GM21423 (cell line): ENCODE measurements at regions not wholly inside any gene's neighbourhood (a gene's known extent, or its start where the extent isn't known, plus 50 kb on each side); places are given as distances from the start of the nearest gene placed in this dataset.

Source experiments
- ATAC-seq: cut with Tn5 transposase; IDR thresholded peaks from one replicate; pipeline ENCODE4 v1.9.1; 2021; ENCODE audit warnings: mild to moderate bottlenecking, moderate library complexity; ENCODE audit not compliant: unreplicated experiment

GRCh38 chr7:21028186-21028585, 241.5 kb upstream of the SP8 start:
- ATAC-seq, result no peak

GRCh38 chr7:21028599-21028998, 241.9 kb upstream of the SP8 start:
- no peak for ATAC-seq

- no peak for ATAC-seq
These were observed 242.3 kb upstream of the SP8 start for GRCh38 chr7:21029006-21029405.

- no peak for ATAC-seq
These were observed 243.7 kb upstream of the SP8 start for GRCh38 chr7:21030237-21030871.

GRCh38 chr7:21041252-21041651, 254.6 kb upstream of the SP8 start:
- ATAC-seq, result no peak

GRCh38 chr7:21041666-21042065, 255.0 kb upstream of the SP8 start:
- no peak for ATAC-seq

GRCh38 chr7:21044384-21044783, 257.7 kb upstream of the SP8 start:
- no peak for ATAC-seq

GRCh38 chr7:21044913-21045568, 258.4 kb upstream of the SP8 start:
- no peak for ATAC-seq

- ATAC-seq, result no peak
These were observed 265.2 kb upstream of the SP8 start for GRCh38 chr7:21051865-21052264.

GRCh38 chr7:21054427-21055112, 267.9 kb upstream of the SP8 start:
- ATAC-seq, result no peak

GRCh38 chr7:21059069-21059468, 272.4 kb upstream of the SP8 start:
- ATAC-seq, result no peak

- no peak for ATAC-seq
These were observed 276.4 kb upstream of the SP8 start for GRCh38 chr7:21063106-21063505.

- ATAC-seq, result no peak
These were observed 278.3 kb upstream of the SP8 start for GRCh38 chr7:21064698-21065648.

- no peak for ATAC-seq
These were observed 279.5 kb upstream of the SP8 start for GRCh38 chr7:21066221-21066620.

GRCh38 chr7:21067216-21067615, 280.5 kb upstream of the SP8 start:
- ATAC-seq, result no peak

- ATAC-seq, result no peak
These were observed 283.9 kb upstream of the SP8 start for GRCh38 chr7:21070571-21071090.

- ATAC-seq, result no peak
These were observed 285.1 kb upstream of the SP8 start for GRCh38 chr7:21071561-21072501.

GRCh38 chr7:21076054-21076453, 289.4 kb upstream of the SP8 start:
- ATAC-seq, result no peak

- ATAC-seq, result no peak
These were observed 289.9 kb upstream of the SP8 start for GRCh38 chr7:21076574-21076973.

- ATAC-seq, result no peak
These were observed 290.9 kb upstream of the SP8 start for GRCh38 chr7:21077602-21078001.
